ENCODE measurements at regions not wholly inside any gene's neighbourhood (a gene's known extent, or its start where the extent isn't known, plus 50 kb on each side); places are given as distances from the start of the nearest gene placed in this dataset.

GRCh38 chr12:59839514-59839913, 243.7 kb downstream of the SLC16A7 start:
- no peak overlapping the region for H3K4me3 ChIP-seq (ENCODE audit: low read depth, low read length)
- no peak for TF ChIP-seq CTCF (IDR thresholded peaks at IDR 0.05; ENCODE audit: borderline replicate concordance, insufficient read depth, low read depth, low read length)

DNA sequence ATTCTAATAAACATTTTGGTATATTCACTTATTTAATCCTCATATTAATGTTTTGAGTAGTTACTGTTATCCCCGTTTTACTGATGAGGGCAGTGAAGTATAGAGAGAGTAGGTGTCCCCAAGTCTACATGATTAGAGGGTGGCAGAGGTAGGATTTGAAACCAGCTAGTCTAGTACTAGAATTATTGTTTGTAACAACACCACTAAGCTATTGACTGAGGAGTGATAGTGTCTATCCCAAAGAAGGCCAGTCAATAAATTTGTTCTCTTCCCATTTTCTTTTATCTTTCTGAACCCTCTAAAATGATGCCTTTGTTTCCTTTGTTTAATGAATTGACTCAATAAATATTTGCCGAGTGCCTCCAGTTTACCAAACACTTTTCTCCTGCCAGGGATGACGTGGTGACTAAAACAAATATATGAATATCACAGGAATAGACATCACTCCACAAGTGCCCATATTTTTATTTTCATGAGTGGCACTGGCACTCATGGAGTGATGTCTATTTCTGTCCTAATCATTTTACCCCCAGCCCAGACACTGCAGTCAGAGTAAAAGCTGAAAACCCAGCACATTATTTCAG, 247.5 kb downstream of the SLC16A7 start:
- no peak overlapping the region for H3K4me3 ChIP-seq (ENCODE audit: low read depth, low read length)
- TF ChIP-seq CTCF (IDR thresholded peaks at IDR 0.05; ENCODE audit: borderline replicate concordance, insufficient read depth, low read depth, low read length), result no peak

- no peak overlapping the region for H3K4me3 ChIP-seq (ENCODE audit: low read depth, low read length)
- TF ChIP-seq CTCF (IDR thresholded peaks at IDR 0.05; ENCODE audit: borderline replicate concordance, insufficient read depth, low read depth, low read length), result no peak
These were observed 248.9 kb downstream of the SLC16A7 start for GRCh38 chr12:59844750-59845149.

GRCh38 chr12:59845293-59845692, 249.5 kb downstream of the SLC16A7 start:
- H3K4me3 ChIP-seq (ENCODE audit: low read depth, low read length), result no peak overlapping the region
- no peak for TF ChIP-seq CTCF (IDR thresholded peaks at IDR 0.05; ENCODE audit: borderline replicate concordance, insufficient read depth, low read depth, low read length)

GRCh38 chr12:59847127-59847526, 251.3 kb downstream of the SLC16A7 start:
- H3K4me3 ChIP-seq (ENCODE audit: low read depth, low read length), result no peak overlapping the region
- no peak for TF ChIP-seq CTCF (IDR thresholded peaks at IDR 0.05; ENCODE audit: borderline replicate concordance, insufficient read depth, low read depth, low read length)

DNA sequence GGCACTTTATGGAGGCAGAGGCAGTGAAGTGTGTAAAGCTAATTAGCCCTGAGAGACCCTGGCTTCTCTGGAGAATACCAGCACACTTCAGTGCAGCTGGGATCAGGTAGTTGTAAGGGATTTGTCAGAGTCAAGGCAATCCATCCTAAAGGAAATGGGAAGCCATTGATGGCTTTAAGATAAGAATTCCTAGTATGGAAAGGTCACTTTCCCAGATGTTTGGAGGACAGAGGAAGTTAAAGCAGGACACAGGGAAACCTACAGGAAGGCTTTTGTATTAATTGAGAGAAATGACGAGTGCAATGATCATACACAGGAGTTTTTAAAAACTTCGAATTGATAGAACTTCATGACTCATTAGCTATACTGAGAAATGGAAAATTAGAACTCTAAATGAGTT, 254.4 kb downstream of the SLC16A7 start:
- no peak for TF ChIP-seq CTCF (IDR thresholded peaks at IDR 0.05; ENCODE audit: borderline replicate concordance, insufficient read depth, low read depth, low read length)
- no peak overlapping the region for H3K4me3 ChIP-seq (ENCODE audit: low read depth, low read length)

GRCh38 chr12:59858508-59859170, 262.8 kb downstream of the SLC16A7 start:
- no peak for TF ChIP-seq CTCF (IDR thresholded peaks at IDR 0.05; ENCODE audit: borderline replicate concordance, insufficient read depth, low read depth, low read length)
- no peak overlapping the region for H3K4me3 ChIP-seq (ENCODE audit: low read depth, low read length)

Data from GM12875 (cell line).